ELR (cell line): ENCODE measurements at regions not wholly inside any gene's neighbourhood (a gene's known extent, or its start where the extent isn't known, plus 50 kb on each side); places are given as distances from the start of the nearest gene placed in this dataset.
A peak's percentile ranks its signal among the peaks of the same experiment; 100 is the strongest.

ENCODE experiments used
- DNase-seq: peaks from one replicate; pipeline ENCODE4 v3.0.0-alpha.2; 2015; ENCODE audit warnings: low read depth

- peak; percentile 28 for DNase-seq
Measured at GRCh38 chr7:95718577-95719410, 53.6 kb upstream of the DYNC1I1 start.

GRCh38 chr7:95716357-95717122, 55.8 kb upstream of the DYNC1I1 start:
- DNase-seq: no peak

DNA sequence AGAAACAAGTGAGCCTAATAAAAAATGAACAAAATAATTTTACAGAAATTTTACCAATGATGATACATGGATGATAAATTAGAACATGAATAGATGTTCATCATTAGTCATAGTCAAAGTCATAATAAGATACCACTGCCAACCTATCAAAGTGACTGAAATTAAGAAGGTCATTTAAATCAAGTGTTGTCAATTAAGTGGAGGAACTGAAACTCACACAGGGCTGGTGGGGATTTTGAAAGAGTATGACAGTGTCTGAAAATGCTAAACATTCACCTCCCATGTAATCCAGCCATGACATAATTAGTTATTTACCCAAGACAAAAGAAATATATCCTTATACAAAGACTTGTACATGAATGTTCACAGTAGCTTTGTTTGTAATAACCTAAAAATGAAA, 57.1 kb upstream of the DYNC1I1 start:
- DNase-seq: no peak

DNA sequence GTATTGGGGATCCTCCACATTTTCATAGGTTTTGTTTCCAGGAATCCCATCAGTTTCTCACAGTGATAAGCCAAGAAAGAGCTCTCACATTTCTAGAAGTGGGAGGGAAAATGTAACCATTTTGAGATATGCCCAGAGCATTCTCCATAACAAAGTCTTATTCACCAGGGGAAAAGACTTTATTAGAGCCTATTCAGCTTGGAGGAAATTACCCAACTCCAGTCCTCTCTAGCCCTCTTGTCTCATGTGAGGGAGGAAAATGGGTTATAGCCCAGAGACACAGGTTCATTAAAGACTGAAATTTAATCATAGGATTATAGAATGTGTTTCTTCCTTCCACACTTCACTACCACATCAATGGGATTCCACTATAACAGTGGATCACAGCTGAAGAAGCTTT, 61.6 kb upstream of the DYNC1I1 start:
- no peak for DNase-seq

GRCh38 chr7:95700917-95701316, 71.4 kb upstream of the DYNC1I1 start:
- no peak for DNase-seq

GRCh38 chr7:95694334-95694733, 78.0 kb upstream of the DYNC1I1 start:
- no peak for DNase-seq

- DNase-seq: peak; percentile 32
Measured at GRCh38 chr7:95693551-95694333, 78.6 kb upstream of the DYNC1I1 start.

DNA sequence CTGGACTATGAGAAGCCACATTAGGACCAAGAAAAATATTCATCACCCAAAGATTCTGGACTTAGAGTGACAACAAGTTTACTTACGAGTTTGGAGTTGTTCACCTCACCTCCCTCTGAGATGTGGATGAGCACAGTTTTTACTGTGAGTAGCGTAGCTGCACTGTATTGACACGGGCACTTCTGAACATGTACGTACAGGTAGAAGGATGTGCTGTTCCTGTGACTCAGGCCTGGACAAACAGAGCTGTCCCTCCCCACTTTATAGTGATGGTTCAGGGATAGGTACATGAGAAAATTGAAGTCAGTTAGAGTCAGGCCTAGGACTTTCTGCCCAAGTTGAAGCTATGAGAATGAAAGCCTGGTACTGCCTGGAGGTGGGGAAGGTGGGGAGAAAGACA, 80.9 kb upstream of the DYNC1I1 start:
- no peak for DNase-seq

- peak; percentile 54 for DNase-seq
Measured at GRCh38 chr7:95690367-95690947, 81.9 kb upstream of the DYNC1I1 start.

GRCh38 chr7:95688931-95689495, 83.3 kb upstream of the DYNC1I1 start:
- peak; percentile 19 for DNase-seq

DNA sequence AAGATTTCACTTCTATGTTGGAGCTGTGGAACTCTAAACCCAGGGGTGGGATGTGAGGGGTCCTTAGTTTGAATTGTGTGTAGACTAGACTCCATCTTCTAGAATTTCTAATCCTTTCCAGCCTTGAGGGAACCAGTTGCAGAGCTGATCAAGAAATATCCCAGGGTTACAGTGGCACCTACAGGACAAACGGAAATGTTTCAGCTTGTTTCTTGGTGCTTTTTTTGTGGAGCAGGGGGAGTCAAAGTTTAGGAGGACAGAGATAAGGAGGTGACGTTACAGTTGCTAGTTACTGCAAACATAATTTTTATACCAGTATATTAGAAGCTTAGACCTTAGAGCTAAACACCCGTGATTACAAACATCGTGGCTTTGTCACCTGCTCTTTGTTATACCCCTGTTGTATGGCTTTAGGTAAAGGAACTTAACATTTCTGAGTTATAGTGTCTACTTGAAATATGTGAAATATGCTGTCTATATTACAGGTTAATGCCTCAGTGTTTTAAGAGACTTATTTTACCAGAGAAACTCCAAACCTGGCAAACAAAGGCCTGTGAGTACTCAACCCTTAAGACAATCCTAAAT, 84.5 kb upstream of the DYNC1I1 start:
- DNase-seq: peak; percentile 47

DNA sequence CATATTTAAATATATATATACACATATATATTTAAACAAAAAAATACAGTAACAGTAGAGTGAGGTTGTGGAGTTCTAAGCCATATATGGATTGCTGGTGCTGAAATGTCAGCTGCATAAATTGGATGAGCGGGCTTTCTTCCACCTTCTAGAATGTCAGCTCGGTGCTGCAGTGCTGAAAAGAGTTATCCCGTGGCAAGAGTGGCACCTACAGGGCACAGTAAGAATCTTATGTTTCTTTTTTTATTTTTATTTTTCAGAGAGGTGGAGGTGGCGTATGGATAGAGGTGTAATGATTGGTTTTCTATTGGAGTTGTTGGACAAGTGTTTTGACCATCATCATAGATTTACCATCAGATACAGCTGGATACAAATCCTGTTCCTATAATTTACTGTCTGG, 86.2 kb upstream of the DYNC1I1 start:
- peak; percentile 62 for DNase-seq

DNA sequence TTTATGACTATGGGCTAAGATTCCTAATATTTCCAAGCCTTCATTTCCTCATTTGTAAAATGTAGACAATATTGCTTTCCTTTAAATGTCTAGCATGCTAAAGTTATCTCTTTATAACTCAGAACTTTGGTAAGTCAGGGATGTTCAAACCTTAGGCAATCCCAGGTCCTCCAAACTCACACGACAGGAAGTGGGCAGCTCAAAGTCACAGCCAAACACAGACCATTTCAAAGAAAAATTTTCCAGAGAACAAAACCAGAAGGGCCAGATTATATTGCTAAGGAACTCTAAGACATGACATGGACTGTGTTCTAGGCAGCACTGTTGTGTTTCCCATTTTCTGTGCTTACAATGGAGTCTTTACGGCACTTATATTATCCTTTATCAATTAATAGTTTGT, 87.8 kb upstream of the DYNC1I1 start:
- DNase-seq: no peak

GRCh38 chr7:95684037-95684436, 87.7 kb upstream of the PDK4 start:
- DNase-seq: peak; percentile 58

DNA sequence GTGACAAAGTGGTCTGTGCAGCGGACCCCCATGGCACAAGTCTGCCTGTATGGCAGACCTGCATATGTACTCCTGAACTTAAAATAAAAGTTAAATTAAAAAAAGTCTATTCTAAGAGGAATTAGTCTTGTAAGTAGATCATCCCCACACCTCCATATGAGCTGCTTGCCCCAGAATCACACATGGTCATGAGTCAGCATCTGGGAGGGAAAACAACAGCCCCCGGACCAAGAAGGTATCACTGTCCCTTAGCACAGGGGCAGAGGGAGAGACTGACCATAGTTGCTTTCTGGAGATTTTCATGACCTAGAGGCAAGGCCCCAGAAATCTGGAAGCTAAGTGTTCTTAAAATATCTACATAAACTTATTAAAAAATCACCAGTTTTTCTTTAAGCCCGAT, 86.6 kb upstream of the PDK4 start:
- DNase-seq: no peak

DNA sequence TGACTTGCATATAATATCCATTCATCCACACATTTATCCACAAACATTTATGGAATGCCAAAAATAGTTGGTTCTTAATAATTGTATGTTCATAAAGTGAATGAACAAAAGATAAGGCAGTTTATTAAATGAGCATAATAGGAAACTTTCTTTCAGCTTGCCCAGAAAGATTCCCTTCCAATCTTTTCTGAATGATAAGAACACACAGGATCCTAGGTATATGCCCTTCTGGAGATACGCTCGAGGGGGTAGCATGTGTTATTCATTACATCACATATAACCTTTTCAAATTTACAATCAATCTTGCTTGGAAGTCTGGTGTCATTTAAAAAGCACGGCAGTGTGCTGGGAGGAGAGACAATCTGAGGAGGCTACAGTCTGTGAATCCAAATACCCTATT, 80.4 kb upstream of the PDK4 start:
- no peak for DNase-seq

- no peak for DNase-seq
Measured at GRCh38 chr7:95675632-95676031, 79.3 kb upstream of the PDK4 start.

- no peak for DNase-seq
Measured at GRCh38 chr7:95675016-95675415, 78.7 kb upstream of the PDK4 start.

DNA sequence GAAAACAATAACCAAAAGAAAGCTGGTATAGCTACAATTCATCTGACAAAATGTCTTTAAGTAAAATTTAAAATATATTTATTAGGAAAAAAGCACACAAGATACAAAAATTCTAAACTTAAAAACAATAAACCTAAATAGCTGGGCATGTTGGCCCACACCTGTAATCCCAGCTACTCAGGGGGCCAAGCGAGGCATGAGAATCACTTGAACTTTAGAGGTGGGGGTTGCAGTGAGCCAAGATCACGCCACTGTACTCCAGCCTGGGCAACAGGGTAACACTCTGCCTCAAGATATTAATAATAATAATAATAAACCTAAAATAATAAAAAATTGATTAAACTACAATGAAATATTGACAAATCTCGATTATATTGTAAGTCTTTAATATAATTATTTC, 77.8 kb upstream of the PDK4 start:
- no peak for DNase-seq

DNA sequence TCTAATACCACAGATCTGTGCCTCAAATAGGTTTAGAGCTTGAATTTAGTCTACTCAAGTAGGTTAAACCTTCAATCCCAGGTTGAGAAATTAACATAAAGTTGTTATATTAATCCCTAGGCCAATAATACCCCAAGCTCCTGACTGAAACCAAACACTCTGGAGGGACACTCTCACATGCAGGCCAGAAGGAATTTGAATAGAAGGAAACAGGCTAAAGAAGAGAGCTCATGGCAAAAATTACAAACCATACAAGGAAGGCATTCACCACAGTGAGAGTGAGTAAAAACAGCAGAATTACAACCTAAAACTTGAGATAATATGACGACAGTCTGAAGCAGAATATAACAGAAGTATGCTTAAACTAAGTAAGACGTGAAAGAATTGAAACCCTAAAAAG, 76.1 kb upstream of the PDK4 start:
- no peak for DNase-seq

DNA sequence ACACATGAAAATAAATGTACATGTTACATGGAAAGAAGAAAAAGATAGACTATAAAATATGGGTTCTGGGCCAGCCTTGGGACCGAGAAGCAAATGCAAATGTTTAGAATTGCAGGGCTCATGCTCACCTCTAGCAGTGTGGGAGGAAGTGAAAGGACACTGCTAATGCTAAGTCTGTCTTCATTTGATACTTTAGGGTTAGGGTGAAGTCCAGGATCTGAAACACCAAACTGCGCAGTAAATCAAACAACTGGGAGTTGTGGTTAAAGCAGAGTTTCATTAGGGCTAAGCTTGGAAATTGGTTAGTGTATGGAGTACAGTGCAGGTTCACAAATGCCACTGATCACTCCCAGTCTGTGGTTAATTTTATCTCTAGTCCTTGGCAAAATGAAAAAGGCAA, 73.2 kb upstream of the PDK4 start:
- no peak for DNase-seq
